Activated CD4-positive, CD25-positive, alpha-beta regulatory T cell treated with anti-CD3 and anti-CD28 coated beads, Interleukin-2, amount 50 U/mL, for 72 hours (primary cell): ENCODE measurements at regions not wholly inside any gene's neighbourhood (a gene's known extent, or its start where the extent isn't known, plus 50 kb on each side); places are given as distances from the start of the nearest gene placed in this dataset.
"Not testable (repeated sequence)": the region's sequence is repeated elsewhere in the genome, so short reads cannot be mapped to it uniquely, and the experiment has no call there.

ENCODE experiments used
- DNase-seq: peaks from one replicate; pipeline ENCODE4 v3.0.0; 2021

DNA sequence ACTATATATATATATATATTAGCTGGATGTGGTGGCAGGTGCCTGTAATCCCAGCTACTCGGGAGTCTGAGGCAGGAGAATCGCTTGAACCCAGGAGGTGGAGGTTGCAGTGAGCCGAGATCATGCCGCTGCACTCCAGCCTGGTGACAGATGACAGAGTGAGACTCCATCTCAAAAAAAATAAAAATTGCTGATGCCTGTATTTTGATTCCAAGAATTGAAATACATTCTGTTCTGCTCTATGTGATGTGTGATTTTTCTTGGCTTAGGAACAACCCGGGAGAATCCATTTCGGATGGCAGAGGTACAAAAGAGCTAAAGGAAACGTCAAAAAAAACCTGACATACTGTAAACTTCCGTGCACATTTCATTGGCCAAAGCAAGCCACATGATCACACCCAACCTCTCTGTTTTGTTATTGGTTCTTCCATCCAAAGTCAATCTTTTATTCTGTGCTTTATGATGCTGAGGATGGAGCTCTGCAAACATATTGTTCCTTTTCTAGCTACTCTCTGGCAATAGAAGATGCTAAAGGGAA is 478.1 kb upstream of the MAP2 start:
- no peak for DNase-seq

DNA sequence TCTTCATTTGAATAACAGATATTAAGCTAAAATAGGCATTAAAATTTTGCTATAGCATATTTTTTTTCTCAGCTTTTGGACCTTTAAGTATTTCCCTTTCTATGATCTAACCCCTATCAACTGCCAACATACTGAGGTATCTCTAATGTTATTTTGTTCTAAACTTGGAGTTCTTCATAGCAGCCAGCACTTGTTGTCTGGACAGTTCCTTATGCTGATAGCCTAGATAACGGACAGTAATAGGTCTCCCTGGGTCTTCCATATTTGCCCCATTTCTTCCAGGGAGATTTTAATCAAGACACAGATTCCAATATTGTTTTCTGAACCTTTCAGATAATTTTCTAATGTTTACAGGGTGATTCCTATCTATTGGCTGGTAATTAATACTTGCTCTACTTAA is 475.8 kb upstream of the MAP2 start:
- DNase-seq: no peak

DNA sequence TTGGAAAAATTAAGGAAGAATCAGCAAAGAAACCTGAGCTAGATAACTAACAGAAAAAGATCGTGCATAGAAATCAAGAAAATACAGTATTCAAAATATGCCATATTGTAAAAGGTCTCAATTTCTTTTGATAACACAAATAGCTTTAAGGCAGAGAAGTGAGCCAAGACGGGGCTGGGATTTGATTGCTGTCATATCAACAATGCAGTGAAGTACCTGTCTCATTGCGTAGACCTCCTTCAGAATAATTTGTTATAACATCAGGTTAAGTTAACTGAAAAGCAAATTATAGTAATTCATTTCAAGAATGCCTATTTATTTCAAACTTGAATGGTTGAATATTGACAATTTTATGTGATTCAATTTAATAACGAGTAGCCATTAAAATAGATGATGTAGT is 453.8 kb upstream of the MAP2 start:
- DNase-seq: no peak

DNA sequence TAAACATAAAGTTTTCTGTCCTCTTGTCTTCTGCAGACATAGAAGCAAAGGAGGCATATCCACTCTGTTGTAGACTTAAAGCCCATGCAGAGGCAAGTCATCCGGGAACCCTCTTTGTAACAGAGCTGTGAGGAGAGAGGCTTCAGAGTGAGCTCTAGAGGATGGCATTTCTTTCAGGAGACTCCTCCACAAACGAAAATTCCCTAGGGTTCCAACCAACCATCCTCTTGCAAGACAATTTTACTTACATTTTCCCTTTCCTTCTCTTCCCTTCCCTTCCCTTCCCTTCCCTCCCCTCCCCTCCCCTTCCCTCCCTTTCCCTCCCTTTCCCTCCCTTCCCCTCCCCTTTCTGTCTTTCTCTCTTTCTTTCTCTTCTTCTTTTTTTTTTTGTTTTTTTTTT is 446.3 kb upstream of the MAP2 start:
- no peak for DNase-seq

DNA sequence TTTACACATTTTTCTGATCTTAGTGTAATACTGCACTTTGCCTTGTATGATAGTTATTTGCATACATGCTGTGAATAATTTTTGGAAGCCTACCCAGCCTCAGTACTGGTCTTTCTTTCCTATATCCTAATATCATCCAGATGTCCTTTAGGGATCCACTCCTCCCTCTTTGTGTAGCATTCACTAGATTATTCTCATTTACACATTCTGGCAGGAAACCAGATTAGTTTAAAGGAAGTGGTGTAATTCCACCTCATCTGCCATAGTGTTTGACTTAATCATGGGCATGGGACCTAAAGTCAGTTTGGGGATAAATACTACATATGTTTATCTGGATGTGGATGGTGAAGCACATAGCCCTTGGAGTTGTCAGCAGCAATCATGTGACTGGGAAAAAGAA is 444.9 kb upstream of the MAP2 start:
- DNase-seq: no peak

DNA sequence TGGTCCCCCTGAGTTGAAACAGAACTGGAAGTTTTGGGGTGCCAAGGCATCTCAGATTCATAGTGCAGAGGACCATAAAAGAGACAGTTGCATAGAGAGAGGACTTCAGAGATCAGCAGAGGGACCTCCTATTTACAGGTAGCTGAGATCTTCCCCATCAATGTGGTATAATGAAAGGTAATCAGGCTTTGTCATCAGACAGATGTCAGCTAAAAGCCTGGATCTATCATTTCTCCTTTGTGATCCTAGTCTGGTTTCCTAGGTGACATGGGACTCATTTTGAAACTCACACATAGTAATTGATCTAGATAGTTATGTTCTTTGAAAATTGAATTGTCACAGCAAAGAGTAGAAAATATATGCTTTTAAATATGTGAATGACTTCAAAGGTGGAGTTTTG is 443.5 kb upstream of the MAP2 start:
- no peak for DNase-seq

DNA sequence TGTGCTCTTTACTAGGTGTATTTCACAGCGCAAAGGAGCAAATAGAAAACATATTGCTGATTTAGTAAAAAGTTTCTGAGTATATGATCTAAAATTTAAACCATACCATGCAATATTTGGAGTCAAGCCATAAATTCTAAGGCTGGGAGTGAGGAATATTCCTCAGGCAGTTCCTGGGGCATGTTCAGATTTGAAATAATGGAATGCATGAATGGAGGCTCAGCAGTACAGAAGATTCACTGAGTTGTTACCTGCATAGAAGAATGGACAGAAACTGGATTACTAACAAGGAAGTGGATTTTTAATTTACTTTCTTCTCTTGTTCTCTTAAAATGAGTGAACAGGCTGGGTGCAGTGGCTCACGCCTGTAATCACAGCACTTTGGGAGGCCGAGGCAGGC is 441.0 kb upstream of the MAP2 start:
- no peak for DNase-seq

DNA sequence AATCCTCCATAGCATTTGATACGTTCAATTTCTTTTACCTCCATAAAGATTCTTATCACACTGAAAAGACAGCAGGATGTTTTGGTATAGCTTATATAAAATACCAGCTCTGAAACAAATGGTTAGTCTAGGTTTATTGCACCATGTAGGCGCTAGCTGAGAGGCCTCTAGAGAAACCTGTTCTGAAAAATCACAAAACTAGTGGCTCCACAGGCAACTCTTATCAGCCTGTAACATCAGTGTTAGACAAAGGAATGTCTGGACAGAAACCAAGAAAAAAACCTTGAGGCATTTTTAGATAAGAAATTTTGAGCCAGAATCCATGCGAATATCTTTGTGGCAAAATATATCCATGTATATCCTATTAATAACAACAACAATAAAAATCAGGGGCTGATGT is 440.4 kb upstream of the MAP2 start:
- DNase-seq: no peak

DNA sequence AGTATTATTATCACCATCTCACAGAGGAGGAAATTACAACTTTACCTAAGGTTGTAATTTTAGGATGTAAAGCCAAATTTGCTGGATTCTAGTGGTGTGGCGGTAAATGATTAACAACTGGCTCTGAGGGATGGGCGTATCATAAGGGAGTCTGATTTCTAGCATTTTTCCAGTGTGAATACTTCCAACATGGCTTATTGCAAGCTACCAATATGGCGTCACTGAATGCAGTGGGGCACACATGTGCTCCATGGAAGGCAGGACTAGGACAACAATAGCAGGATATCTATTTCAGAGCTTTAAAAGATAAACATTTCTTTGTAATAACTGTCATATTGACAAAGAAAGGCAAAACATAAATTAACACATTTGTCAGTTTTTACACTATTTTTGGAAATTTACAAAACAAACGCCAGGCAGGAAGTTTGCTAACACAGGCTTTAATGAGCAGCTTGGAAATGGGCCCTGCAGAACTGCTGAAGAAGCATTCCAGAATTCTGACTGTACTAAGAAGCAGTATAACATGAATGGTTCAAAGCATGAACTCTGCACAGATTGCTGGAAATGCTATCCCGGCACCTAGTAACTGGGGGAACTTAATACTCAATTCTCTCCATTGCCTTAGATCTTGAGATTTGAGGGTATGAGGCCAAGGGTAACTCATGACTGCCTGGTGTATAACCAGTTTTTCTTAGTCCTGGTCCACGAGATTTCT is 439.3 kb upstream of the MAP2 start:
- DNase-seq: no peak

DNA sequence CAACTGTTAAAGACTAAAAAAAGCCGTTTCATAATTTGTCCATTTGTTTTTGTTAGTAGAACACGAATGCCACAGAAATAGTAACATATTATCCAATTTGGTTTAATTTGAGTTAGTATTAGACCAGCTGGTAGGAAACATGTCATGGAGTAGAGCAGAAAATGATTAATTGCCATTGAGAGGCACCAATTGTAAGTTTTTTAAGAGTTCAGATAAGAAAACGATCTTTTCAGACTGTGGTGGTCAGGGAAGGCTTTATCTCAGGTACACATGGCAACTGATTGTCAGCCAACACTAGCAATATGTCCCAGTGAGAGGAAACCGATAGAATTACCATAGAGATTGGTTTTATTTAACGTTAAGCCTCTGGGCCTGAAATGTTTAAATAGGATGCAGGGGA is 438.2 kb upstream of the MAP2 start:
- DNase-seq: no peak

DNA sequence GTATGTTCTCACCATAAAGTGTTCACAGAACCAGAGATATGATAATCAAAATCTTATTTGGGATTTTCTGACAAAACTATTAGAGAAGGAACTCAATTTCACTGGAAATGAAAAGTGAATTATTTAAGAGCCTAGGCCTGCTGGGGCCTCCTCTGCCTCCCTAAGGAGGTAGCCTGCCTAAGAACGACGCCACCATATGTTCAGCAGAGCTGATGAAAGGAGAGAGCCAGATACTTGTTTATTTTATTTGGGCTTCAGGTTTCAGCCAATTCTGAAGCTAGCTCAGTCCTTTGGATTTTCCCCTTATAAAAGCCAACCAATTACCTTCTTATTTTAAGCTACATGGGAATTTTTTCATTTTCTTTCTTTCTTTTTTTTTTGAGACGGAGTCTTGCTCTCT is 433.1 kb upstream of the MAP2 start:
- DNase-seq: no peak

DNA sequence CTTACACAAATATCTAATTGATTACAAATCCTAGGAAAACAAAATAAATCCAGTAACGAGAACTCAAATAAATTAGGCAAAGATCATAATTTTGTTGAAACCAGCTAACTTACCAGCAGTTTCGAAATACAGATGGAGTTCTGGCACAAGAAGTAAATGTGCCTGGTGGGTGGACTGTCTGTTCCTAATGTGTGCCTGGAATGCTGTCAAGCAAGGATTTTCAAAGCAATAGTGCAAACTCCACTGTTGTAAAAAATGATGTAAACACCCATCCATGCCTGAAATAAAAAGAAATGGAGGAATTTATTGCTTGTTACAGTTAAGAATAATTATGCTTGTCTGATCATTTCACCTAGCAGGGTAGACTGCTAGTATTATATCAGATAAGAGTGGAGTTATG is 423.9 kb upstream of the MAP2 start:
- no peak for DNase-seq

DNA sequence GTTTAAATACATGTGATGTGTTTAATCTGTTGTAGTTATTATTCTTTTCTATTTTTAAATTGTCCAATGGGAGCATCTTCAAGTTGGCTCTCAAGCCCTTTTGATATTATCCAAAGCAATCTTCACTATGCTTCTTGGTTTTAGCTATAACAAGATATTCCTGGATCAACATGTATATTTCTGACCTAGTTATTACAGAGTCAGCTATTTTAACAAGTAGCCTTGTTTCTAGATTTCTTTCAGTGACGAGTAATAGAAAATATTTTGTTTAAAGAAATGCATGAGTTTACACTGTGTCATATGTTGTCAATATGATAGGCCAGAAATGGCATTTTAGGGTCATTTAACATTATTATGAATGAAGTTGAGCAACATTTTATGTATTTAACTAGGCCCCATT is 421.8 kb upstream of the MAP2 start:
- DNase-seq: no peak

DNA sequence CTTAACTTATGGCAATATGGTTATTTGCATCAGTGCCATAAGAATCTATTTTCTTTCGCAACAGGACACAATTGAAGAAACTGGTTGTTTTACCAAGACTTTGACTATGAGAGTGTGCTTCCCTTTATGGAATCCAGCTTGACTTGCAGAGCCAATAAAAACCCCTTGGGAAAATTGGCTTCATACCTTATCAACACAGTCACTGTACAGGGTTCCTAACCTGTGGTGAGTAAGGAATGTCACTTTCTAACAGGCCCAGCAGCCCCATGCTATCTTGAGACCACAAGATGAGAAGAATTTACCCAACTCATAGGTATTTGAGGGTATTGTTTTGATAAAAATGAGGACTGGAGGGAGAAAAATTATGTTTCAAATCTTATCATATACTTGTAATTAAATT is 418.5 kb upstream of the MAP2 start:
- no peak for DNase-seq

DNA sequence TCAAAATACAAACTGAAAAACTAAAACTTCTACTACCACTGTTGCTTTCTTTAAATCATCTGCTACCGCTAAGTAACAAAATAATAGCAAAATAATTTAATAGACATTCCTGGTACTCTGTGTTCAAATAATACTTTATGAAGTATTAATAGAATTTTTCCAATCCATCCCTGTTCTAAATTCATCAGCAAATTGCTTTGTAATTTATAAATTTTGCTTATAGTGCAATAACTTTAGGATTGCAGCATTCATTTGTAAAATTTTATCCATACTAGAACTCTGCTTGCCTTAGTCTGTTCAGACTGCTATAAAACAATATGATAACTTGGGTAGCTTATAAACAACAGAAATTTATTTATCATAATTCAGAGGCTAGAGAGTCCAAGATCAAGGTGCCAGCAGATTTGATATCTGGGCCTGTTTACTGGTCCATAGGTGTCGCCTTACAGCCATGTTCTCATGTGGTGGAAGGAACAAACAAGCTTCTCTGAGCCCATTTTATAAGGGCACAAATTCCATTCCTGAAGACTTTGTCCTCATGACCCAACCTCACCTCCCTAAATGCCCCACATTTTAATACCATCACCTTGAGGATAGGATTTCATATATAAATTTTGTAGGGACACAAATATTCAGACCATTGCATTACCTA is 415.1 kb upstream of the MAP2 start:
- DNase-seq: no peak

DNA sequence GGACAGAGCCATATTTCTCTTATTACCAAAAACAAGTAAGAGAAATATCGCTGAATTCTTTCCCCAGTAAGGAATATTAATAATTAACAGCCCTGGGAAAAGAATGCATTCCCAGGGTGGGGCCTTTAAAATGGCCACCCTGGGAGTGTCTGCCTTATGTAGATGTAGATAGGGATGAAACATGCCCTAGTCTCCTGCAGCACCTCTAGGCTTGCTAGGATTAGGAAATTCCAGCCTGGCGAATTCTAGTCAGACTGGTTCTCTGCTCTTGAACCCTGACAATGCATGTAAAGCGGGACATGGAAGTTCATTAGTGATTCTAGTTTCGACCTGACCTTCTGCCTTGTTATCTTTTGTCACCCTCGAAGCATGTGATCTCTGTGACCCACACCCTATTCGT is 405.2 kb upstream of the MAP2 start:
- DNase-seq: not testable (repeated sequence)

DNA sequence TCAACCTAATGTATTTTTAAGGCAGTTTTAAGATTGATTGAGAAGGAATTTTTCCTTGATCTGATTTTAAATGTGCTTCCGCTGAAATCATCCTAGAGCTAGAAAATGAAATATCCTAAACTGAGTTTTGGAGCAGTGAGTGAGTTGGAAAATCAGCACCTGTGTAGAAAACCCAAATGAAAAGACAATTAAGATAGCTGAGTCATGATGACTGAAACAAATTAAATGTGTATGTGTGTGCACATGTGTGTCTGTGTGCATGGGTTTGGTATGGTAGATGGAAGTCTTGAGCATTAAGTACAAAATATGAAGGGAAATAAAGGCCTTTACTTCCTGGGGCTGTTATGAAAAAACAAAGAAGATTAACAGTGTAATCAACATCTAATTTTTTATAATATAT is 394.6 kb upstream of the MAP2 start:
- no peak for DNase-seq

DNA sequence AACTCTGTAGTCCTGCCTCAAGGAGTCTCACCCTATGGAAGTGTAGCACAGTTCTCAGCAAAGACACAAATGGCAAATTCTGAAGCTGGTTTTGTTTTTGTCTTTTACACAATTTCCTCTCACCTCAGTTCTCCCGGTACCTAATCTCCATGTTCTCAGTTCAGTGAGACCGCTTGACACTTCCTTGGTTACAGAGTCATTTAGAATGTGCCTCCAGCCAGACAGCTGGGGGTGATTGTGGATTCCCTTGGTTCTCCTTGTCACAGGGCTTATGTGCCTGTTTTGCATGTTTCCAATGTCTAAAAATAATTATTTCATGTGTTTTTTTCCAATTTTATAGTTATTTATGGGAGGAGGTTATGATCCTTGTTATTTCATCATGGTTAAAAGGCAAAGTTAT is 379.5 kb upstream of the MAP2 start:
- no peak for DNase-seq

DNA sequence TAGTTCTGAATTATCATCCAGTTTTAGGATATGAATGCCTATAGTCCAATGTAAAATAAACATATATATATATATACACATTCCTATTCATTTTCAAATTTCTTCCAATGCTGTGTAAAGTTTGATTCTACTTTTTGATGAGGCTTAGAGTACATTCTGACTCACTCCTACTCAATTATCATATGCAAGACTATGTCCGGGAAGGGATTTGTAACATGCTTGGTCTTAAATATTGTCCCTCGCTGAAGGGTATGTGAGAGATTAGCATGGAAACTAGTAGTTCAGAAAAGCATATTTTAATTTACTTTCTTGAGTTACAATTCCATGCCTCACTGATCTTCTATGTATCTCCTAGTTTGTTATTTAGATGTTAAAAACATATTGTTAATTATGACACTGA is 377.7 kb upstream of the MAP2 start:
- DNase-seq: no peak

DNA sequence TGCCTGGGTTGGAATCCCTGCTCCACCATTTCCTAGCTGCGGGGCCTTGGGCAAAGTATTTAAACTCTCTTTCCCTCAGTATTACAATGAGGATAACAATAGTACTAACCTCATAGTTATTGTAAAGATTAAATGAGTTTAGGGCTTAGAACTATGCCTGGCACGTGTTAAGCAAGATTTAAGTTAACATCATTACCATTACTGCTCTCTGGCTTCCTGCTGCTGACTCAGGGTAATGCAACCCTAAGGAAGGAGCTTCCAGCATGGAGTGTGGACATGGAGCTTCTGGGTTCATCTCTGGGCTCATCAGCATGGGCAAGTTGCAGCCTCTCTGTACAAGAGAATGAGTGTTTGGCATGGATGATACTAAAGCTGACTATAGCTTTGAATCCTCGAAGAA is 374.2 kb upstream of the MAP2 start:
- no peak for DNase-seq

DNA sequence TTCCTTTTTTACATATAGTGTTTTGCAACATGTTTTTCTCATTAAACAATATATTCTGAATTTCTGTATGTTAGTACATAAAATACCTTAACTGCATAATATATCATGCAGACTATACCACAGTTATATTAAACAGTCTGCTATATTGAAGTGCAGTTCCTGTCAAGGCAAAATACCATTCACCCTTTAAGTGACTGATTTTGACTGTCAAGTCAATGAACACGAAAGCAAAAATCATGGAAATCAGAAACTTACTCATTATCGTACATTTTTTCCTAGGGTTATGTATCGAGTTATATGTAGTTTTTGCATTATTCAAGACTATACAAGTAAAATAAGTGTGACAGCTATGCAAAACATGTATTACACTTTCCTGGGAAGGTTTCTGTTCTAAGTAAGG is 361.6 kb upstream of the MAP2 start:
- no peak for DNase-seq

DNA sequence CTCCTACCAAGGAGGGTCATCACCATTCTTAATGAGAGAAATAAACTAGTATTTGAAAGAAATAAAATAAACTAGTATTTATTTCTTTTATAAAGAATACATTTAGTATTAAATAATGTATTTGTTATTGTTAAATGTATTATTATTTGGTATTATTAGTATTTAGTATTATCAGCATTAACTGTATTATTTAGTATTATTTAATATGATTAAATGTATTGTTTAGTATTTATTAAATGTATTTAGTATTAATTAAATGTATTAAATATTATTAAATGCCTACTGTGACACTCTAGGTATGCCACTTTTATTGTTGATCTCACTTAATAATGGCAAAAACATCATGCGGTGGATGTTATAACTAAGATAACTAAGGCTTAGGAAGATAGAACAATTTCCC is 353.6 kb upstream of the MAP2 start:
- DNase-seq: no peak

DNA sequence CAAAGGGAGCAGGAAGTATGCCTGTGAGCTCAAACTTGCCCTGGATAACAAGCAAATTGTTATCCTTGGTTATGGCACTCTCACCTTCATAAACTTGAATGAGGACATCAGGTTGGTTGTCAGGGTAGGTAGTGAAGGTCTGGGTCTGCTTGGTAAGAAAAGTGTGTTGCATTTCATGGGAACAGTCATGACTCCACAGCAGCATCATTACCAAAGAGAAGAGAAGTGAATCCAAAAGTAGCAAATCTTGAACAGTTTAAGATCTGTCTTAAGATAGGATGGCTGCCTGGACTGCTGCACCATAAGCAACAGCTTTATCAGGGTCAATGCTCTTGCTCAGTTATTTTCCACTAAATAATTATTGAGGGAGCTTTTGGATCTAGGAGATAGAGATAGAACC is 350.7 kb upstream of the MAP2 start:
- no peak for DNase-seq

DNA sequence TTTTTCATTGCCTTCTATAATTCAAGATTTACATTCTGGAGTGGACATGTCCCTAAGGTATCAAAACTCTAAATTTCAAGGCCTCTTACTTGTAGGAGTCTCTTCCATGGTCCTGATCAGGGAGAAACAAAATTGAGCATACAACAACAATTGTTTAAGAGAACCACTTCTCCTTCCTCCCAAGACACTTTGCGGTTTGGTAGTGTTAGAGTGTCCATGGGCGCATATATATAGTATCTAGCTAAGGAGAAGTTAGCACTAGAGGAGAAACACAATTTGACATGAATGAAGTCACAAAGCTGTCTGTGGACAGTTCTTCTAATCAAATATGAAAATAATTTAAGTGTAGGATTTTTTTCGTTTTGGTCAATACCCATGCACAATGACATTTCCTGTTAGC is 349.1 kb upstream of the MAP2 start:
- no peak for DNase-seq

DNA sequence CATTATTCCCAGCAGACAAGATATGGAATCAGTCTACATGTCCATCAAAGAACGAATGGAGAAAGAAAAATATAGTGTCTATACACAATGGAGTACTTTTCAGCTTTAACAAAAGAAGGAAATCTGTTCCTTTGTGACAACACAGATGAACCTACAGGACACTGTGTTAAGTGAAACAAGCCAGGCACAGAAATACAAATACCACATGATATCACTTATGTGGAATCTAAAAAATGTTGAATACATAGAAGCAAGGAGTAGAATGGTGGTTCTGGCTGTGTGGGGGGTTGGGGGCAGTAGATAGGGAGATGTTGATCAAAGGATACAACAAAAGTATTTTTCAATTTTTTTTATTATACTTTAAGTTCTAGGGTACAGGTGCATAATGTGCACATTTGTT is 347.7 kb upstream of the MAP2 start:
- no peak for DNase-seq
